ENCODE measurements at regions not wholly inside any gene's neighbourhood (a gene's known extent, or its start where the extent isn't known, plus 50 kb on each side); places are given as distances from the start of the nearest gene placed in this dataset.
"Not testable (repeated sequence)": the region's sequence is repeated elsewhere in the genome, so short reads cannot be mapped to it uniquely, and the experiment has no call there.

DNA sequence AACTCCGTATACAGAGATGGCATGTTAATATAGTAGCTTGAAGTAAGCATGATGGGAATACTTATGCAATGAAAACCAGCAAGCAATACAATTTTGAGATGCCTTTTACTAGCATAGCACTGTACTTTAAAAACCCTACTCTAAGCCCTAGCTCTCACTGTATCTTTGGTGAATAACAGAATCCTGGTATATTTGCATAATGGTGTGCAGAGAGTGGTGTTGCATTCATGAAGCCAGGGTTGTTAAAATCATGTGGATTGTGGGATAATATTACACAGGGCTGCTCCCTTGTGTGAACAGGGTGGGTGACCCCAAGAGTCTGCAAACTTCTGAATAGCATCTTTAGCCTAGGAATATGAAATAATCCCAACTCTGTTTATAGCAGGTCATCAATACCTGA is 105.2 kb upstream of the BMP2 start:
- no peak for DNase-seq (ENCODE audit: low read depth in 4 of 4, low spot score in 1 of 4)

DNA sequence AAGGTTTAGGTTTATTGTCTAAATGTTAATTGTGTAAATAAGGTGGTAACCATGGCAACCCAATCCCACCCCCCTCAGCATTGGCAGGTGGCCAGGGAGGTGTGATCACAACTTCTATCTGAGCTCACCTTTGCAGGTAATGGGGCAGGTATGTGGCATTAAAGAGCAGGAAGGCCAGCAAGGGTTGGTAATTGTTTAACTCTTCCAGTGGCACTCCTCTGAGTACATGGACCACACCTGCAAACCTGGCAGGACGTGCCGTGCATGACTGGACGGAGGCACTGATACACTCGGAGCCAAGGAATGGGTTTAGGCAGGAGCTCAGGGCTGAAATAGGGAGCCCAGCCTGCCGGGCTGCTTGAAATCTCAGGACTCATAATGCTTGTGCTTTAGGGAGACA is 107.0 kb upstream of the BMP2 start:
- DNase-seq (ENCODE audit: low read depth in 4 of 4, low spot score in 1 of 4), result no peak

DNA sequence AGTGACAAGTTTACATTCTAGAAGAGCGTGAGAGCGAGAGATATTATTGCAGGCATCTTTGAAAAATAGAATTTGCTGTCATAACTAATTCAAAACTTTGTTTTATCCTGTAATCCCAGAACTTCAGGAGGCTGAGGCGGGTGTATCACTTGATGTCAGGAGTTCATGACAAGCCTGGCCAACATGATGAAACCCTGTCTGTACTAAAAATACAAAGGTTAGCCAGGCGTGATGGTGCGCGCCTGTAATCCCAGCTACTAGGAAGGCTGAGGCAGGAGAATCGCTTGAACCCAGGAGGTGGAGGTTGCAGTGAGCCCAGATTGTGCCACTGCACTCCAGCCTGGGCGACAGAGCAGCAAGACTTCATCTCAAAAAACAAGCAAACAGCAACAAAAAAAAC is 108.6 kb upstream of the BMP2 start:
- DNase-seq (ENCODE audit: low read depth in 4 of 4, low spot score in 1 of 4), result not testable (repeated sequence)

- no peak for DNase-seq (ENCODE audit: low read depth in 4 of 4, low spot score in 1 of 4)
Measured at GRCh38 chr20:6657904-6658303, 109.6 kb upstream of the BMP2 start.

GRCh38 chr20:6657111-6657510 is 110.4 kb upstream of the BMP2 start:
- no peak for DNase-seq (ENCODE audit: low read depth in 4 of 4, low spot score in 1 of 4)

DNA sequence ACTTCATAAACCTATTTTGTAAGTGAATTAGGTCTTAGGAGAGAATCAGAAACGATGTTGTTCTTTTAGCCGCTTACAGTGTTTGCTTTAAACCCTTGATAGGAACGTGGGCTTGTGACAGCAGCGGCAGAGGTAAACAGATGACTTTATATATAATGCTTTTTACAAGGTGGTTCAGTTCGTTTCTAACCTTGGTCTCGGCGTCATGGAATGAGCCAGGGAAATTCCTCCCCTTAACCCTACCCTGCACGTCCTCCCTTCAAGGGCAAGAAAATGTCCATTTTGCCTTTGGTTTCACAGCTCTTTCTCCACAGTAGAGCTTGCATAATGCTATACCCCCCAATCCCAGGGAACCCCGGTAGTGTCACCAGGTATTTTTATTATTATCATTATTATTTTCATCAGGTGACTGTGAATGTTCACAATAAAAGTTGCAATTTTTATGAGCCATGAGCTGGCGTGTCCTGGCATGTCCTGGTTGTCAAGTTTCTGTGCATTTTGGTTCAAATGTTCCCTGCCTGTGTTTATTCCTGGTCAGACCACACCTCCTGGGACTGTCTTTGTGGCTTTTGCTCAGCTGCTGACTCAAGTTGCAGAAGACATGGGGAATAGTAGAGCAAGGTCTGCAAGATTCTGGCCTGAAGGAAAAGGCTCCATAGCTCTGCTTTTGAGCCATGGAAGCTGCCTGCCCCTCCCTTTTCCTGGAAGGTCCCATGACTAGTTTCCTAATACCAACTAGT is 112.8 kb upstream of the BMP2 start:
- DNase-seq (ENCODE audit: low read depth in 4 of 4, low spot score in 1 of 4), result no peak

DNA sequence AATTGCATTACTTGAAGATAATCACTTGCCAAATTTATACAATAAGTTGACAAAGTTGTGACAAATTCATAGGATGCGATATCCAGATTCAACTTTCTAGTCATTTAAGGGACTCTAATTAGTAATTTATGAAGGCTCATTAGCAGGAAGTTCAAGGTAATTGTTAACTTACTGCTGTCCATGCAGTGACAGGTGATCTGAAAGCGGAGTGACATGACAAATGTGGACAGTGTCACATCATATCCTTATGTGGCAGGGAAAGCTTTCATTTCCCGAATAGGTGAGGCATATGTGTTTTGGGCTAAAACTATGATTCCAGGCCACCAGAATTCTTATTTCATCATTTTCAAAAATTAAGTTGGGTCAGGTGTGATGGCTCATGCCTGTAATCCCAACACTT is 115.9 kb upstream of the BMP2 start:
- no peak for DNase-seq (ENCODE audit: low read depth in 4 of 4, low spot score in 1 of 4)

DNA sequence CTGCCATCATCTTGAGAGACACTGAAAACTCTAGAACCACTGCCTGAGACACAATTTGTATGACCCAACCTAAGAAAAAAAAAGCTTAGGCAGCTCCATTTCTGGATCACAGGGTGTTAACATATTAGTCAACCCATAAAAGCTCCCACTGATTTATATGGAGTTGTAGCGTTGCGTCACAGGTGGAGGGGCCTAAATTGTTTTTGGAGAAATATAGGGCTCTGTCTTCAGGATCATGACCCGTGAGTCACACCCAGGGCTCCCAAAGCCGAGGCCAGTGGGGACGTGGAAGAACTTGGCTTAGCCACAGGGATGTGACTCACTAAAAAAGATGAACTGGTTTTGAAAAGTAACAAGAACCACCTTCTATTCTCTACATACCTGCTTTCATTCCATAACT is 116.5 kb upstream of the BMP2 start:
- no peak for DNase-seq (ENCODE audit: low read depth in 4 of 4, low spot score in 1 of 4)

GRCh38 chr20:6646021-6646636 is 121.4 kb upstream of the BMP2 start:
- no peak for DNase-seq (ENCODE audit: low read depth in 4 of 4, low spot score in 1 of 4)

GRCh38 chr20:6644813-6645628 is 122.5 kb upstream of the BMP2 start:
- no peak for DNase-seq (ENCODE audit: low read depth in 4 of 4, low spot score in 1 of 4)

GRCh38 chr20:6641012-6641411 is 126.5 kb upstream of the BMP2 start:
- no peak for DNase-seq (ENCODE audit: low read depth in 4 of 4, low spot score in 1 of 4)

GRCh38 chr20:6637160-6637579 is 130.3 kb upstream of the BMP2 start:
- DNase-seq (ENCODE audit: low read depth in 4 of 4, low spot score in 1 of 4), result no peak

DNA sequence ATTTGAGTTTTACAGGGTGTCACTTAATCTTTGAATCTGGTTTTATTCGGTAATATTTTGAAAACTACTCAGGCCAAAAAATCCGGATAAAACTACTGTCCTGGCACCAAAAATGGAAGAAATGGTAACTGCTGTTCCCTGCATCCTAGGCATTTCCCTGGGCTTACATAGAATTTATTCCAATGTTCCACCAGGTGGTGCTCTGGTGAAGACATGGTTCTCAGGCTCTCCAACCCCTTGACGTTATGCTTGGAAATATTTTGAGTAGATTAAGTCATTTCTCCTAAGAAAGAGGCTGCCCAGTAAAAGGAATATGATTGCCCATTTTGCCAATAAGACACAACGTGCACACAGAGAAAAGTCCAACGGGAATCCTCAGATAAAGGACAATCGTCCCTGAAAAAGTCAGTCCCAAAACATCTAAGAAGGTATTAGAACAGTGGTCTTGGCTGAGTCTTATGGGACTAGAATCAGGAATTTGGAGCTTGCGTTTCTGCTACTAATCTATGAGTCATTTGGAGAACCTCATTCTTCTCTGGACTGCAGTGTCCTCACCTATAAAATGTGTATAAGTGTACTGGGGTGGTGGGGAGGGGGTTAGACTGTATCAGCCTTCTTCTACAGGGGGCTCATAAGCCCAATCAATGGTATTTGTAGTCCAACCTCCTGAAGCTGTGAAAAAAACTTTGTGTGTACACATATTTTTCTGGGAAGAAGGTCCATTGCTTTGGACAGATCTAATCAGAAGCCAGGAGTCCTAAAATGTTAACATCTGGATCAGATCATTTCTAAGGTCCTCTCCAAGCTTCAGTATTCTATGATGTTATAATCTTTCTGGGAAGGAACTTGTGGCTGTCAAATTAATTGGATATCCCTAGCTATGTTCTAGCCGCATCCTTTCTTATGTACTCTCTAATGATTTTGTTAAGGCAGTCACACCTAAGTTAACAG is 131.0 kb upstream of the BMP2 start:
- no peak for DNase-seq (ENCODE audit: low read depth in 4 of 4, low spot score in 1 of 4)

DNA sequence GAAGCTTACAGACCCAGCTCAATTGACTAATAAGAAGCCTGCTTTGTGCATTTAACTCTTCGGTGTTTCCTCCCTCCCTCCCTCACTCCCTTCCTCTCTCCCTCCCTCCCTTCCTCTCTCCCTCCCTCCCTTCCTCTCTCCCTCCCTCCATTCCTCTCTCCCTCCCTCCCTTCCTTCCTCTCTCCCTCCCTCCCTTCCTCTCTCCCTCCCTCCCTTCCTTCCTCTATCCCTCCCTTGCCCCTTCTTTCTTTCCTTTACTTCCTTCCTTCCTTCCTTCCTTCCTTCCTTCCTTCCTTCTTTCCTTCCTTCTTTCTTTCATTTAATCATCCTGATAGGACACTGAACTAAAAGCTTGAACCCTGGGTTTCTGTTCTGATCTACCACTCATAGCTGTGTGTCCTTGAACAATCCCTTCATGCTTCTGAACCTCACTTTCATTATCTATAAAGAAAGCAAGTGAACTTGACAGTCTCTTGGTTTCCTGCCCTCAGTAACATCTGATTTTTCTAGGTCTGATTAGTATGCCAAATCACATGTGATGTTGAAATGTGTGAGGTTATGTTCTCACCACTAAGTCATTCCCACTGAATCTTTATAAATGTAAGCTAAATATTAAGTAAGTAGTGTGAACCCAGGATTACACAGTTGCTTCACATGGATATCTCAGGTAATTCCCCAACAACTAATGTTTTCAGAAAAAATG is 132.3 kb upstream of the BMP2 start:
- no peak for DNase-seq (ENCODE audit: low read depth in 4 of 4, low spot score in 1 of 4)

GRCh38 chr20:6632187-6632586 is 135.3 kb upstream of the BMP2 start:
- peak in 1 of 4 experiments; percentile 4 for DNase-seq (ENCODE audit: low read depth in 4 of 4, low spot score in 1 of 4)

- no peak for DNase-seq (ENCODE audit: low read depth in 4 of 4, low spot score in 1 of 4)
Measured at GRCh38 chr20:6630514-6630913, 137.0 kb upstream of the BMP2 start.

GRCh38 chr20:6629564-6629963 is 137.9 kb upstream of the BMP2 start:
- DNase-seq (ENCODE audit: low read depth in 4 of 4, low spot score in 1 of 4), result no peak

- no peak for DNase-seq (ENCODE audit: low read depth in 4 of 4, low spot score in 1 of 4)
Measured at GRCh38 chr20:6626805-6627204, 140.7 kb upstream of the BMP2 start.

DNA sequence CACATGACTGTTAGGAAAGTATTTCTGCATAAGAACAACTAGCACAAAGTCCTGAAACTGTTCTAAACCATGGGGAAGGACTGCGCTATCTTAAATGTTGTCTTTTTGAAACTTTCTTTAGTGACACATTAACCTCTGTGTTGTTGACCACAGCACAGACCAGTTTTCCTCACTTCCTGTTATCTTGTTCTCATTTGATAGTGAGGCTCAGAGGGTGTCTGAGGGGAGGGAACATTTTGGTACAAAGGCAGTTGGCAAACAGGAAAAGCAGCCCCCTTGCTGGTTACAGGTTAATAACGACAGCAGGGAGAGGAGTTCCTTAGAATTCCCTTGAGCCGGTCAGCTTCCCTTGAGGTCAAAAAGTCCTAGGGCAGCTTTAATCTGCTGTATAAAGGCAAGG is 143.5 kb upstream of the BMP2 start:
- no peak for DNase-seq (ENCODE audit: low read depth in 4 of 4, low spot score in 1 of 4)

GRCh38 chr20:6622041-6622440 is 145.4 kb upstream of the BMP2 start:
- DNase-seq (ENCODE audit: low read depth in 4 of 4, low spot score in 1 of 4), result no peak
